Fibroblast of the aortic adventitia (primary cell): ENCODE measurements at regions not wholly inside any gene's neighbourhood (a gene's known extent, or its start where the extent isn't known, plus 50 kb on each side); places are given as distances from the start of the nearest gene placed in this dataset.

ENCODE experiments used
- DNase-seq: peaks from one replicate; pipeline ENCODE4 v3.0.0-alpha.2; 2010; ENCODE audit warnings: low read depth
- H3K4me3 ChIP-seq: 2 replicates; pipeline ENCODE4 v1.5.1; 2011; ENCODE audit warnings: low read depth, mild to moderate bottlenecking, control low read depth, low read length, moderate library complexity
- CTCF ChIP-seq: IDR thresholded peaks from 2 replicates; pipeline ENCODE4 v1.5.1; 2011; ENCODE audit warnings: mild to moderate bottlenecking, low read length, control low read depth, inconsistent platforms; ENCODE audit not compliant: insufficient read depth

- no peak overlapping the region for H3K4me3 ChIP-seq
- no peak for DNase-seq
- no peak for TF ChIP-seq CTCF
These were observed 339.4 kb downstream of the CD83 start for GRCh38 chr6:14456941-14457340.

GRCh38 chr6:14458669-14459266, 341.2 kb downstream of the CD83 start:
- H3K4me3 ChIP-seq = no peak overlapping the region
- no peak for TF ChIP-seq CTCF
- DNase-seq = peak; percentile 96

GRCh38 chr6:14459315-14459714, 341.7 kb downstream of the CD83 start:
- no peak overlapping the region for H3K4me3 ChIP-seq
- TF ChIP-seq CTCF = no peak
- DNase-seq = peak; percentile 56

- DNase-seq = no peak
- no peak overlapping the region for H3K4me3 ChIP-seq
- TF ChIP-seq CTCF = no peak
These were observed 343.0 kb downstream of the CD83 start for GRCh38 chr6:14460556-14460955.

GRCh38 chr6:14462135-14462534, 344.6 kb downstream of the CD83 start:
- TF ChIP-seq CTCF = no peak
- H3K4me3 ChIP-seq = no peak overlapping the region
- DNase-seq = no peak

GRCh38 chr6:14462566-14462965, 345.0 kb downstream of the CD83 start:
- DNase-seq = no peak
- no peak for TF ChIP-seq CTCF
- no peak overlapping the region for H3K4me3 ChIP-seq

GRCh38 chr6:14463110-14463509, 345.5 kb downstream of the CD83 start:
- no peak for DNase-seq
- no peak for TF ChIP-seq CTCF
- no peak overlapping the region for H3K4me3 ChIP-seq
